HepG2 (cell line): ENCODE measurements at regions not wholly inside any gene's neighbourhood (a gene's known extent, or its start where the extent isn't known, plus 50 kb on each side); places are given as distances from the start of the nearest gene placed in this dataset.

Experiments
- ATAC-seq: fragments of 200-7000 bp; cut with Tn5 transposase; 3 replicates; pipeline ENCODE4 v1.9.1; 2020; ENCODE audit warnings: mild to moderate bottlenecking, moderate library complexity
- BruUV-seq: library from RNA; stranded (reverse); fragments of 400-500 nt; replicated peaks from 2 replicates; lab custom pipeline; 2021; lab: Mats Ljungman, UMichigan
- CTCF ChIA-PET: fragments of 300-600 bp; formaldehyde crosslinking; extraction: SDS; loops from one replicate; lab custom pipeline; 2021; ENCODE audit warnings: low total read pairs, inconsistent platforms, low intra/inter-chr PET ratio; lab: Yijun Ruan, JAX
- POLR2A ChIA-PET: fragments of 350-600 bp; sonication (Branson Sonifier 250); formaldehyde crosslinking; loops from one replicate; lab custom pipeline; 2020; ENCODE audit warnings: antibody characterized with exemption, inconsistent platforms; lab: Yijun Ruan, JAX
- DNase-seq: peaks from one replicate; pipeline ENCODE4 v3.0.0-alpha.2; 2015; ENCODE audit warnings: low spot score
- FAIRE-seq: peaks from 3 replicates; lab custom pipeline; 2011; peaks lifted over from hg19 to GRCh38; lab: Jason Lieb, UNC
- H2AFZ ChIP-seq: one replicate; pipeline ENCODE4 v1.6.1; 2011; ENCODE audit warnings: low read length, inconsistent platforms
- H3K27ac ChIP-seq: fragments of 300-600 bp; 3 replicates; pipeline ENCODE4 v1.8.0; 2011; ENCODE audit warnings: mixed run types, mild to moderate bottlenecking, mixed read lengths, low read length, inconsistent platforms; ENCODE audit not compliant: insufficient read depth; ENCODE audit errors: extremely low read length
- H3K27me3 ChIP-seq, 2 experiments: fragments of 200-600 bp in 1 of 2; 2 replicates in 1 of 2; 3 replicates in 1 of 2; pipeline versions ENCODE4 v1.6.0 to v1.8.0; 2011; ENCODE audit warnings: low read length in 2 of 2, mild to moderate bottlenecking in 2 of 2, moderate library complexity in 2 of 2, inconsistent platforms in 1 of 2; ENCODE audit not compliant: insufficient read depth in 2 of 2, control insufficient read depth in 1 of 2
- H3K36me3 ChIP-seq, 2 experiments: fragments of 200-600 bp in 1 of 2; replicated peaks in 1 of 2; 2 replicates in 1 of 2; 3 replicates in 1 of 2; pipeline versions ENCODE4 v1.5.1 to v1.8.0; 2011; ENCODE audit warnings: low read length in 2 of 2, inconsistent platforms in 1 of 2; ENCODE audit not compliant: insufficient read depth in 2 of 2, control insufficient read depth in 1 of 2
- H3K4me1 ChIP-seq: 2 replicates; pipeline ENCODE4 v1.5.1; 2012; ENCODE audit warnings: low read length, inconsistent platforms; ENCODE audit not compliant: insufficient read depth
- H3K4me2 ChIP-seq: 2 replicates; pipeline ENCODE4 v1.6.0; 2011; ENCODE audit warnings: low read depth, low read length, inconsistent platforms
- H3K4me3 ChIP-seq, 3 experiments: fragments of 200-600 bp in 1 of 3; sonication (generic), shearing (Covaris generic) in 1 of 3; replicated peaks in 1 of 3; 2 replicates each; pipeline ENCODE4 v1.5.1; 2011 to 2016; ENCODE audit warnings: low read length in 3 of 3, inconsistent platforms in 2 of 3, low read depth in 2 of 3, mild to moderate bottlenecking in 2 of 3, control low read depth in 1 of 3, mixed read lengths in 1 of 3; ENCODE audit not compliant: insufficient read depth in 1 of 3
- H3K79me2 ChIP-seq: one replicate; pipeline ENCODE4 v1.6.1; 2011; ENCODE audit warnings: low read length, inconsistent platforms; ENCODE audit not compliant: insufficient read depth
- H3K9ac ChIP-seq: 2 replicates; pipeline ENCODE4 v1.6.0; 2011; ENCODE audit warnings: mild to moderate bottlenecking, low read depth, low read length, inconsistent platforms; ENCODE audit not compliant: insufficient read depth
- H3K9me3 ChIP-seq: 2 replicates; pipeline ENCODE4 v1.5.1; 2012; ENCODE audit warnings: mild to moderate bottlenecking, low read length
- H4K20me1 ChIP-seq: 2 replicates; pipeline ENCODE4 v1.6.0; 2011; ENCODE audit warnings: inconsistent platforms, mild to moderate bottlenecking, low read length, moderate library complexity; ENCODE audit not compliant: insufficient read depth
- ATF3 ChIP-seq: sonication (generic); formaldehyde crosslinking; IDR thresholded peaks from 2 replicates; pipeline ENCODE4 v1.4.0; 2020; ENCODE audit warnings: missing genetic modification reagents
- EP300 ChIP-seq, 3 experiments: sonication (generic) in 1 of 3; formaldehyde crosslinking in 1 of 3; IDR thresholded peaks; 2 replicates each; pipeline versions ENCODE4 v1.5.1 to v1.6.1; 2011 to 2020; ENCODE audit warnings: low read depth in 2 of 3, low read length in 2 of 3, borderline replicate concordance in 1 of 3, improper control_type of control experiment in 1 of 3, mild to moderate bottlenecking in 1 of 3, missing genetic modification reagents in 1 of 3, moderate library complexity in 1 of 3
- FLYWCH1 ChIP-seq: sonication (generic); formaldehyde crosslinking; IDR thresholded peaks from 2 replicates; pipeline ENCODE4 v1.8.1; 2023; ENCODE audit warnings: mild to moderate bottlenecking, missing genetic modification reagents
- IRF9 ChIP-seq: sonication (generic); formaldehyde crosslinking; IDR thresholded peaks from 2 replicates; pipeline ENCODE4 v1.8.0; 2022; ENCODE audit warnings: missing genetic modification reagents, mild to moderate bottlenecking, borderline replicate concordance
- KAT2B ChIP-seq: fragments of 150-350 bp; IDR thresholded peaks from 2 replicates; pipeline ENCODE4 v1.6.1; 2014; ENCODE audit warnings: low read depth, low read length, borderline replicate concordance
- KAT7 ChIP-seq: IDR thresholded peaks from 2 replicates; pipeline ENCODE4 v1.6.1; 2018; ENCODE audit warnings: borderline replicate concordance, missing compliant biosample characterization
- POLR2G ChIP-seq: fragments of 200-400 bp; formaldehyde crosslinking; IDR thresholded peaks from 2 replicates; pipeline ENCODE4 v1.6.1; 2018; ENCODE audit warnings: mild to moderate bottlenecking, low read depth, low read length, moderate library complexity
- PRMT3 ChIP-seq: sonication (generic); formaldehyde crosslinking; IDR thresholded peaks from 2 replicates; pipeline ENCODE4 v1.8.1; 2022; ENCODE audit warnings: low read depth, mild to moderate bottlenecking, moderate library complexity, missing genetic modification reagents, borderline replicate concordance
- ZFP1 ChIP-seq: IDR thresholded peaks from 2 replicates; pipeline ENCODE4 v1.6.1; 2016
- ZNF274 ChIP-seq: sonication (generic); formaldehyde crosslinking; IDR thresholded peaks from 2 replicates; pipeline ENCODE4 v1.5.1; 2020; ENCODE audit warnings: mild to moderate bottlenecking, missing genetic modification reagents
- ZNF75D ChIP-seq: sonication (generic); formaldehyde crosslinking; IDR thresholded peaks from 2 replicates; pipeline ENCODE4 v1.8.1; 2023; ENCODE audit warnings: missing genetic modification reagents, mild to moderate bottlenecking, borderline replicate concordance
- WGBS: methylation state at CpG from one replicate; pipeline ENCODE4 v1.1.6; 2017; ENCODE audit warnings: low lambda C conversion rate; 5-methylcytosine and 5-hydroxymethylcytosine counted together
- in situ Hi-C: cut with HindIII; loops from 2 replicates; pipeline ENCODE4 v1.10.0; 2017; ENCODE audit warnings: low pct_unique_long_range_greater_than_20kb; ENCODE audit not compliant: extremely low pct_ligation_motif_present
- intact Hi-C: fragments of 100-400 bp; cut with micrococcal nuclease; formaldehyde crosslinking; loops from one replicate; pipeline ENCODE4 v1.10.0; 2022; ENCODE audit not compliant: unreplicated experiment

GRCh38 chr19:30245401-30246039 is 126.7 kb upstream of the ZNF536 start (continued):
- TF ChIP-seq ATF3 (CRISPR knock-in tag) (no peak), ZFP1 (CRISPR knock-in tag) (no peak), ZNF274 (no peak), PRMT3 (CRISPR knock-in tag) (no peak), IRF9 (no peak)
- TF ChIP-seq, all 625 proteins: peak for 0

- BruUV-seq = no TSS peak
- Histone ChIP-seq H3K27ac (no peak overlapping the region), H3K79me2 (no peaks in the 10 kb centered on the region), H3K4me3 (no peak overlapping the region), H2AFZ (no peak overlapping the region), H3K36me3 (no peaks in the 10 kb centered on the region), H4K20me1 (no peaks in the 10 kb centered on the region), H3K27me3 (peaks cover 0 to 28% of the 10 kb centered on the region in 2 experiments; a peak in 2 of 5 replicates), H3K4me2 (no peak overlapping the region), H3K9ac (no peak overlapping the region), H3K4me1 (no peaks in the 10 kb centered on the region), H3K9me3 (no peaks in the 10 kb centered on the region)
- intact Hi-C loops = no loop called here
- ATAC-seq (no peak), FAIRE-seq (no peak), DNase-seq (no peak)
- in situ Hi-C loops = no loop called here
- POLR2A ChIA-PET = no interaction called here
- CTCF ChIA-PET = no interaction called here
- 14% methylated on average over 4 of the region's 4 CpGs for WGBS
- TF ChIP-seq POLR2G = no peak
- TF ChIP-seq KAT7 = no peak
- no peak for TF ChIP-seq ZNF75D (CRISPR knock-in tag)
- no peak for TF ChIP-seq FLYWCH1
- TF ChIP-seq KAT2B = no peak
- TF ChIP-seq EP300 (IDR thresholded peaks at IDR 0.05; ENCODE audit: low read depth in 2 of 2, low read length in 2 of 2) = no peak
- no peak for TF ChIP-seq EP300 (CRISPR knock-in tag; IDR thresholded peaks at IDR 0.05; ENCODE audit: borderline replicate concordance)
Observed at GRCh38 chr19:30249911-30250310, 122.3 kb upstream of the ZNF536 start.
